ENCODE measurements at regions not wholly inside any gene's neighbourhood (a gene's known extent, or its start where the extent isn't known, plus 50 kb on each side); places are given as distances from the start of the nearest gene placed in this dataset.

DNA sequence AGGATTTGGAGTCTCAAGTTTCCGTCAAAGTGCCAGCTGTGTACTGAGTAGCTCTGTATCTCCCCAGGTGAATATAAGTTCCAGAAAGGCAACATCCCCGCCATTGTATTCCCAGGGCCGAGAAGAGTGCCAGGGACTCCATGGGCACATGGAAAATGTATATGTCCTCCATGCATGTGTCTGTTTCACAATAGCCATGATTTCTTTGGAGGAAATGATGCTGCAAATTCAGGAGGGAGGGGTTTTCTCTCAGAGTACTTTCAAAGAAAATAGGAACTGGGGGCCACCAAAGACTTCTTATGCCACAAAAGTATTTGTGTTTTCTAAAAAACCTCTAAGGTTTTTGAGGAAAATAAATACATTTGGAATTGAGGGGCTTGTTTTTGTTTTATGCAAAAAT, 524.6 kb downstream of the BNC2 start:
- H3K4me3 ChIP-seq (ENCODE audit: low read length) = no peak overlapping the region
- DNase-seq = no peak
- WGBS (ENCODE audit: insufficient coverage, low lambda C conversion rate) = no CpG with 5 or more reads among the region's 3 CpGs
- H3K9me3 ChIP-seq (ENCODE audit: control insufficient read depth, low read depth, low read length) = no peaks in the 10 kb centered on the region
- H3K4me1 ChIP-seq (ENCODE audit: control insufficient read depth, insufficient read depth, low read length) = no peaks in the 10 kb centered on the region
- H3K36me3 ChIP-seq (ENCODE audit: control insufficient read depth, insufficient read depth, low read length) = no peaks in the 10 kb centered on the region
- no peaks in the 10 kb centered on the region for H3K27me3 ChIP-seq (ENCODE audit: control insufficient read depth, insufficient read depth, low read length)
- H3K27ac ChIP-seq (ENCODE audit: low read length) = no peak overlapping the region

DNA sequence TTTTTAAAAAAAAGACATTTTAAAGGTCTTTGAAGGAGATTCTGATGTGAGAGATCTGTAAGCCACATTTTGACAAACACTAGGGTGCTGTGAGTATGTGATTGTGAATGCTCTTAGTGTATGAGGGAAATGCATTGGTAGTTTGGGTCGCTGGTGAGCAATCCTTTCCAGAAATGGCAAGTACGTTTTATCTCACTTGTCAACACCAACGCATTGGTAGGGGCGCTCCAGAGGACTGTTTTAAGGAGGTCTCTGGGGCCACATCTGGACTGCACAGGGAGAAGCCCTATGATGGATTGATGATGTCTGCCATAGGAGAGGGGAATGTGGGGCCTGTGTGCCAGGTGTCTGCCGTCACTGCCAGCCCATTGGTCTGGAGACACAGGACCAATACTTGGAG, 522.6 kb downstream of the BNC2 start:
- Histone ChIP-seq H3K9me3 (ENCODE audit: control insufficient read depth, low read depth, low read length) (no peaks in the 10 kb centered on the region), H3K36me3 (ENCODE audit: control insufficient read depth, insufficient read depth, low read length) (no peaks in the 10 kb centered on the region), H3K27ac (ENCODE audit: low read length) (no peak overlapping the region), H3K27me3 (ENCODE audit: control insufficient read depth, insufficient read depth, low read length) (no peaks in the 10 kb centered on the region), H3K4me1 (ENCODE audit: control insufficient read depth, insufficient read depth, low read length) (no peaks in the 10 kb centered on the region), H3K4me3 (ENCODE audit: low read length) (no peak overlapping the region)
- WGBS (ENCODE audit: insufficient coverage, low lambda C conversion rate) = no CpG with 5 or more reads among the region's 5 CpGs
- DNase-seq = no peak

DNA sequence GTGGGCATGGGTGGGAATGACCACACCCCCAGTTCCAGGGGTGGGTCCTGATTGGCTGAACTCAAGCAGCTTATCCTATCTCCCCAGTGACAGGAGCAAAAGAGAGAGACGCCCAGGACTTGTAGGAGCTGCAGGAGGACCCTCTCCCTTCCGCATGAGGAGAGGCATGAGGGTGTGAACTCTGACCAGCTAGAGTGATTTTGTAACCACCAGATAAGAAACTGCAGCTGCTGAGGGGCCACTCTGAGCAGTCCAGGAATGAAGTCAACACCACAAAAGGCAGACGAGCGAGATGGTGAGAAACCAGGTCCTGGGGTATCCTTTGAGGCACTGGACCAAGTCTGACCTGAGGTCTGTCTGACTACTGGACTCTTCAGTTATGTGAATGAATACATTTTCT, 521.9 kb downstream of the BNC2 start:
- WGBS (ENCODE audit: insufficient coverage, low lambda C conversion rate) = no CpG with 5 or more reads among the region's 4 CpGs

DNA sequence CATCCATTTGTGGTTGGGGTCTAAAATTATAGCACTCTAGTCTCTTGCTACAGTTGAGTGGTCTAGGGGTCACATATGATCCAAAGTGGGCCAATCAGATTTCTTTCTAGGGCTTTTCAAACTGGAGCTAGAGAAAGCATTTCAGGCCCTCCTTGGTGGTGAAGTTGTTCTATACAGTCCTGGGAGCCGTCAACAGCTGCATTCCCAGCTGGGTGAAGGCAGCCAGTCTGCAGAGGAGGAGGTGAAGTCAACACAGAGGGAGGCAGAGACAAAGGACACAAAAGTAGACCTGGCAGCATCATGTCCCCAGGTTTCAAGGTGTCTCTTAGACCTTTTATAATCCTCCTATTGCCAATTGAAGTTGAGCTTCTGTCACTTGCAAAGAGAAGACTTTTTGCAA, 518.2 kb downstream of the BNC2 start:
- Histone ChIP-seq H3K27me3 (ENCODE audit: control insufficient read depth, insufficient read depth, low read length) (no peaks in the 10 kb centered on the region), H3K9me3 (ENCODE audit: control insufficient read depth, low read depth, low read length) (no peaks in the 10 kb centered on the region), H3K36me3 (ENCODE audit: control insufficient read depth, insufficient read depth, low read length) (no peaks in the 10 kb centered on the region), H3K27ac (ENCODE audit: low read length) (no peak overlapping the region), H3K4me3 (ENCODE audit: low read length) (no peak overlapping the region), H3K4me1 (ENCODE audit: control insufficient read depth, insufficient read depth, low read length) (no peaks in the 10 kb centered on the region)
- WGBS (ENCODE audit: insufficient coverage, low lambda C conversion rate) = no CpG with 5 or more reads among the region's 1 CpG
- no peak for DNase-seq

More for the DNA sequence above, 521.9 kb downstream of the BNC2 start:
- Histone ChIP-seq H3K27me3 (ENCODE audit: control insufficient read depth, insufficient read depth, low read length) (no peaks in the 10 kb centered on the region), H3K27ac (ENCODE audit: low read length) (no peak overlapping the region), H3K9me3 (ENCODE audit: control insufficient read depth, low read depth, low read length) (no peaks in the 10 kb centered on the region), H3K4me1 (ENCODE audit: control insufficient read depth, insufficient read depth, low read length) (no peaks in the 10 kb centered on the region), H3K4me3 (ENCODE audit: low read length) (no peak overlapping the region), H3K36me3 (ENCODE audit: control insufficient read depth, insufficient read depth, low read length) (no peaks in the 10 kb centered on the region)
- DNase-seq = no peak

DNA sequence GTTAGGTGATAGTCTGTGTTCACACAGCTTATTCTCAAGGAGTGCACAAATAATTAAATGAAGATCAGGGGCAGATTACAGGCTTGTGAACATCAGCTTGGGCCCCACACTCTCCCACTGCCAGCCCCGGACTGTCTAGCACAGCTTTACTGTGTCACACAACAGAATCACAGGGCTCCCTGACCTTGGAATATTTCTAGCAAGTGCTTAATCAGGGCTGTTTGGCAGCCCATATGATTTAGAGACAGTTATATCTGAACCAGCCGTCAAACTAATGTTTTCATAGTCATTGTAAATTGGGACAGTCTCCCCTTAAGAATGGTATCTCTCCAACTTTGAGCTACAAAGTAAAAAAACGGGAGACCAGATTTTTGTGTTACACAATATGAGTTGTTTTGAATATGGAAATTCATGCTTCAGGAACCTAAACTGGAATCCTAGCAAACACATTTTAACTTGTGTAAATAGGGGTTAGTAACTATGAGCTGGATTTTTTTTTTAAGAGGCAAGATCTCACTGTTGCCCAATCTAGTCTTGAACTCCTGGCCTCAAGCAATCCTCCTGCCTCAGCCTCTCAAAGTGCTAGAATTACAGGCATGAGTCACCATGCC, 517.6 kb downstream of the BNC2 start:
- Histone ChIP-seq H3K4me3 (ENCODE audit: low read length) (no peak overlapping the region), H3K4me1 (ENCODE audit: control insufficient read depth, insufficient read depth, low read length) (no peaks in the 10 kb centered on the region), H3K36me3 (ENCODE audit: control insufficient read depth, insufficient read depth, low read length) (no peaks in the 10 kb centered on the region), H3K9me3 (ENCODE audit: control insufficient read depth, low read depth, low read length) (no peaks in the 10 kb centered on the region), H3K27ac (ENCODE audit: low read length) (no peak overlapping the region), H3K27me3 (ENCODE audit: control insufficient read depth, insufficient read depth, low read length) (no peaks in the 10 kb centered on the region)
- WGBS (ENCODE audit: insufficient coverage, low lambda C conversion rate) = 60% methylated on average over 1 of the region's 3 CpGs
- no peak for DNase-seq

DNA sequence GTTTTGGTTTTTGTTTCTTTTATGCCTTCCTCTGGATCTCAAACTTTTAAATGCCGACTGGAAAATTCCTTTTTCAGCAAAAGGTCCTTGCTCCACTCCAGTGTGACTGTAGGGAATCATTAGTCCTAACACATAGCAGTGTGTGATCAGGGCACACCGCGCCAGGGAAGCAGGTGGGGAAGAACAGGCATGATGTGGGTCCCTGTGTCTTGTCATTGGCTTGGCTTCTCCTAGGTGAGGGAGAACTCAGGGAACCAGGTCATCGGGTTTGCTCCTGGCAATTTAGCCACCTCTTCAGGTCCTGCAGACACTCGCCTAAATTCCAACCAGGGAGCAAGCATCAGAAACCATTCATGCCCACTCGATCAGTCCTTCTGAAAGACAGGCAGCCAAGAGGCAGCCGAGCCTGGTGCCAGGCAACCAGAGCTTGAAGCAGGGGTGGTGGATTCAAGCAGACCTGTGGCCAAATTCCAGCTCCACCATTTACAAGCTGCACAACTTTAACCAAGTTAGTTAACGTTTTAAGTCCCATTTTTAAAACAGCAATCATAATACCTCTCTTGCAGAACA, 514.2 kb downstream of the BNC2 start:
- H3K27ac ChIP-seq (ENCODE audit: low read length) = no peak overlapping the region
- H3K36me3 ChIP-seq (ENCODE audit: control insufficient read depth, insufficient read depth, low read length) = no peaks in the 10 kb centered on the region
- no peaks in the 10 kb centered on the region for H3K27me3 ChIP-seq (ENCODE audit: control insufficient read depth, insufficient read depth, low read length)
- H3K9me3 ChIP-seq (ENCODE audit: control insufficient read depth, low read depth, low read length) = peaks cover 4% of the 10 kb centered on the region
- 70% methylated on average over 2 of the region's 8 CpGs for WGBS (ENCODE audit: insufficient coverage, low lambda C conversion rate)
- H3K4me1 ChIP-seq (ENCODE audit: control insufficient read depth, insufficient read depth, low read length) = no peaks in the 10 kb centered on the region
- no peak for DNase-seq
- H3K4me3 ChIP-seq (ENCODE audit: low read length) = no peak overlapping the region

DNA sequence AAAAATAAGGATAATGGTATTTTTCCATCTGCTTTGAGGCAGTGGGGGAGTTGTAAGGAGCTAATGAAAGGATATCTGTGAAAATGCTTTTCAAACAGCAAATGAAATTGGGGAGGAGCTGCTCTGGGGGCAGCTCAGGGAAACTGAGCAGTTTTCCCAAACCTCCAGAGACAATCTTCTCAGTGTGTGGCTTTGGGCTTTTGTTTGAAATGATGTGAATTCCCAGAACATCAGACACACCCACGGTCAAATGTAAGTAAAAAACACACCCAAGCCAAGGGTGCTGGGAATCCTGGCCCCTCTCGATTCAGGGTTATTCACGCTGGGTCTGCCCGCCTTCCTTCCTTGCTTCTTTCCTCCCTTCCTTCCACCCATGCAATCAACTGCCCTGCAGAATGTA, 512.6 kb downstream of the BNC2 start:
- no peaks in the 10 kb centered on the region for H3K36me3 ChIP-seq (ENCODE audit: control insufficient read depth, insufficient read depth, low read length)
- no peaks in the 10 kb centered on the region for H3K27me3 ChIP-seq (ENCODE audit: control insufficient read depth, insufficient read depth, low read length)
- H3K9me3 ChIP-seq (ENCODE audit: control insufficient read depth, low read depth, low read length) = peaks cover 4% of the 10 kb centered on the region
- no CpG with 5 or more reads among the region's 4 CpGs for WGBS (ENCODE audit: insufficient coverage, low lambda C conversion rate)
- no peak overlapping the region for H3K4me3 ChIP-seq (ENCODE audit: low read length)
- H3K27ac ChIP-seq (ENCODE audit: low read length) = no peak overlapping the region
- H3K4me1 ChIP-seq (ENCODE audit: control insufficient read depth, insufficient read depth, low read length) = no peaks in the 10 kb centered on the region
- DNase-seq = no peak

DNA sequence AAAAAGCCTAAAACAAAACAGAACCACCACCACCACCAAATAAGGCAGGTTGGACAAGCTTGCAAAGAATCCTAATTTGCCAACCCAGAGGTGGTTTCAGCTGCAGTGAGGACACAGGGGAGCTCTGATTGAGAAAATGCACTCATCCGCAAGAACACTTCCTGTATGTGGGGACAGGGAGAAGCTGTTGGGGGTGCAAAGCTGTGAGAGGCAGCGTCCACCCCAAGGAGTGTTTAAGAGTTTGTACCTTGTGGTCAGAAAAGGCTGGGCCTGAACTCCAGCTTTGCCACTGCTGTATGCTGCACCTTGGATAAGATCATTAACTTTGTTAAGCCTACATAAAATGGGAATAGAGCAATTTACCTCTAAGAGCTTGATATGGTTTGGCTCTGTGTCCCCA, 511.7 kb downstream of the BNC2 start:
- WGBS (ENCODE audit: insufficient coverage, low lambda C conversion rate) = no CpG with 5 or more reads among the region's 2 CpGs
- H3K36me3 ChIP-seq (ENCODE audit: control insufficient read depth, insufficient read depth, low read length) = no peaks in the 10 kb centered on the region

More for the DNA sequence above, 511.7 kb downstream of the BNC2 start:
- no peak for DNase-seq
- Histone ChIP-seq H3K27ac (ENCODE audit: low read length) (no peak overlapping the region), H3K4me3 (ENCODE audit: low read length) (no peak overlapping the region), H3K9me3 (ENCODE audit: control insufficient read depth, low read depth, low read length) (peaks cover 4% of the 10 kb centered on the region), H3K27me3 (ENCODE audit: control insufficient read depth, insufficient read depth, low read length) (no peaks in the 10 kb centered on the region), H3K4me1 (ENCODE audit: control insufficient read depth, insufficient read depth, low read length) (no peaks in the 10 kb centered on the region)
